ENCODE measurements at regions not wholly inside any gene's neighbourhood (a gene's known extent, or its start where the extent isn't known, plus 50 kb on each side); places are given as distances from the start of the nearest gene placed in this dataset.

DNA sequence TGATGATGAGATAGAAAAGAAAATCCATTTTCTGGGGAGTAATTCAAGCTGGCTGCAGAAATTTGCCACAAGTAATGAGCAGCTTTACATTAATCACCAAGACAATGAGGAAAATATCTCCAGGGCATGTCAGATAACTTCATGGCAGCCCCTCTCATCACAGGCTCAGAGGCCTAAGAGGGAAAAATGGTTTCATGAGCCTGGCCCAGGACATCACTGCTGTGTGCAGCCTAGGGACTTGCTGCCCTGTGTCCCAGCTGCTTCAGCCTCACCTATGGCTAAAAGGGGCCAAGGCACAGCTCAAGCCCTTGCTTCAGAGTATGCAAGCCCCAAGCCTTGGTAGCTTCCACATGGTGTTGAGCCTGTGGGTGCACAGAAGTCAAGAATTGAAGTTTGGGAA, 161.7 kb downstream of the OPA1 start:
- no peak for DNase-seq (ENCODE audit: low spot score)

DNA sequence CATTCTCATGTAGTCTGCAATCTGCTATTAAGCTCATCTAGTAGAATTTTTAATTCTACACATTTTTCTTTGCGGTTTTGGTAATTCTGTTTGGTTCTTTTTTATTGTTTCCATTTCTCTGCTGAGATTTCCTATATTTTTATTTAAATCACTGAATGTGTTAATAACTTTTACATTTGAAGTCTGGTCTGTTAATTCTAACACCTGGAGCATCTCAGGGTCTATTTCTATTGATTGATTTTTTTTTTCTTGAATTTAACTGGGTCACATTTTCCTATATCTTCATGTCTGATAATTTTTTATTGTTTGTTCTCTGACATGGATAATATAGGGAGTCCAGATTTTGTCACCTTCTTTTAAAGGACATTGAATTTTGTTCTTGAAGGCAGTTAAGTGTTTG, 163.5 kb downstream of the OPA1 start:
- no peak for DNase-seq (ENCODE audit: low spot score)

DNA sequence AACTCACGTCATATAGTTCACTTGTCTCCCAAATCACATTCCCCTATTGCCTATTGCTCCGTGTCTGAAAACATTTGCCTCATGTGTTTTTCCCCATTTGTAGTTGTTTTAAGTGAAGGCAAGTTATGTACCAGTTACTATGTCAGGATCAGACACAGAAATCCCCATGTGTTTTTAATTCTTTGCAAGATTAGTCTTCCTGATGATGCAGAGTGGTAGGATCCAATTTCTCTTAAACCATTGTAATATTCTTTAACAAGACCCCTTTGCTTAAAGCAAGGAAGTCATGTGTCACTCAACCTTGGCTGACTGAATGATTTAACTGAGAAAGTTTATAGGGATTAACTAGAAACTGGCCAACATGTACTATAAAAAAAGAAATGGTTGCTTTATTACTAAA, 164.4 kb downstream of the OPA1 start:
- no peak for DNase-seq (ENCODE audit: low spot score)

DNA sequence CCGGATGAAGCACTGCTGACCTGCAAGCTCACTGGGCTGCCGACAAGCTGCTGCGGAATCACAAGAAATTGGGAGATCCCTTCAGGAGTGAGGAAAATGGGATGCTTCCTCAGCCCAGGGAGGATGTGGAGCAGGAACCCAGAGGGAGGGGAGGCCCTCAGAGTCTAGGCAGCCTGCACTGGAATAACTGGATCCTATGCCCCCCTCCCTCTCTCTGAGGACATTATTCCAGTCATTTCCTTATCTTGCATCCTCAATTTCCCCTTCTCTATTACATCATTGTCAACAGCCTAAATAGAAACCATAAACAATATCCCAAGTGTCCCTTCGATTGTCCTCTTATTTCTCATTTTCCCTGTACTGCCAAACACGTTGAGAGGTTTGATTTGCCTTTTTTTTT, 169.0 kb downstream of the OPA1 start:
- peak; percentile 30 for DNase-seq (ENCODE audit: low spot score)

DNA sequence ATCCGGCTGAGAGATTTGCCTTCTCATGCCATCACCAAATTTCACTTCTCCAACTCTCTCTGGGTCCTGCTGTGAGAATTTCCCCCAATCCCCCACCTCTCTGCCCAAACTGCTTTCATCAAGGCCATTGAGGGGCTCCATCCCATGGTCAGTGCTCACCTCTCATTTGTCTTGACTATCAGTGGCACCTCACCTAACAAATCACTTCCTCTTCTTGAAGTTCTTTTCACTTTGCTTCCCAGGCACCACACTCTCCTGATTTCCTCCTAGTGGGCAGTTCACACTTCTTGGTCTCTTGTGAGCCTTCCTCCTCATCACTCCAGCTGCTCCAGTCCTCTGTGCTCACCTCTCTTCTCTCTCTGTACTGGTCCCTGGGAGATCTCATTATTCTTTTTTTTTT, 169.6 kb downstream of the OPA1 start:
- no peak for DNase-seq (ENCODE audit: low spot score)

DNA sequence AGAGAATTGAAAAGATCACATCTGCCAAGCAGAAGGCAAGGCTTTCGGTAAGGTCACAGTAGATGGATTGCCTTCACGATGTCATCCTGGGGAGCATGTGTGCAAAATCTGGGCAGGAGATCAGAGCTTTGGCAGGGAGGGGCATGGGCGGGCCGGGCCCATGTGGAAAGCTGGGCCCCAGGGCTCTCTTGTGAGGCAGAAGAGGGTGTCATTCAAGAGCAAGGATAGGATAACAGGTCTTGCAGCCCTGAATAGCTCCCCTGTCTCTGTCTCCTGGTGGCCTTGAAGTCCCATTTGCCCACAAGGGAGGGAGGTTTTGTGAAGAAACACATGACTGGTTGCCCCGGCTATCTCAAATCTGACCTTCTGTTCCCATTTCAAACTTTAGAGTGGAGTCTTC, 172.0 kb downstream of the OPA1 start:
- no peak for DNase-seq (ENCODE audit: low spot score)

DNA sequence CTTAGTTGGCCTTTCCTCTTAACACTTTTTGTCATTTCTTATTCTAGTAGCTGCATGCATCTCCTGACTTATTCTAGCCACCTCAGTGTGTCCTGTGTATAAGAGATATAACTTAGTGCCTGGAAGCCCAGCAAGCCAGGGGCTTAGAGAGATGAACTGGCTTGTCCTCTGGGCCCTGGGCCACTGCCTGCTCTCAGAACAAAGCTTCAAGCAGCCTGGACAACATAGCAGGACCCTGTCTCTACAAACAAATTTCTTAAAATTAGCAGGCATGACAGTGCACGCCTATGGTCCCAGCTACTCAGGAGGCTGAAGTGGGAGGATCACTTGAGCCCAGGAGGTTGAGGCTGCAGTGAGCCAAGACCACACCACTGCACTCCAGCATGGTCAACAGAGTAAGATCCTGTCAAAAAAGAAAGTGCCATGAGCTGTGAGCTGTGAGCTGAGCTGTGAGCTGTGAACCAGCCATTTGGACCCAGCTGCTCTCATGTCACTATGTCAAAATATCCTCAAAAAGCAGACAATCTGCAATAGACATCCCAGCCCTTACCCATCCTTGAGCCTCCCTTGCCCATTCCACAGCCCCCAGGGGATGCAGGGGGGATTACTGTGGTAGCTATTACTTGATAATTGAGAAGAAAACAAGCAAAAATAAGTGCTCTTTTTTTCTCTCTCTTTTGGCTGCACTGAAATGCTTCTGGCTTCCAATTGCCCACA, 174.5 kb downstream of the OPA1 start:
- DNase-seq (ENCODE audit: low spot score): no peak

DNA sequence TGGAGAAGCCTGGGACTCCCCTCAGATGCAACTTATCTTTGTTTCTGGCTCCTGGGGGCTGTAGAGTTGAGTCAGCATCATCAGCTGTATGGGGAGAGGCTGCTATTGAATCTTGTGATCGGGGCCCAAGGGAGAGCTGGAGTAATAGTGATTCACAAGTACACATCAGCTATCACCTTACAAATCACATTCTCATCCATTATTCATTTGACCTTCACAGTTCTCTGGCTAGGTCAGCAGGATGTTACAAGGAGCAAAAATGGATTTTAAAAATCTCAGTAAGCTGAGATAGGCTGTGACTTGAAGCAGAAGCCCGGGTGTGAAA, 175.0 kb downstream of the OPA1 start:
- DNase-seq (ENCODE audit: low spot score): no peak

DNA sequence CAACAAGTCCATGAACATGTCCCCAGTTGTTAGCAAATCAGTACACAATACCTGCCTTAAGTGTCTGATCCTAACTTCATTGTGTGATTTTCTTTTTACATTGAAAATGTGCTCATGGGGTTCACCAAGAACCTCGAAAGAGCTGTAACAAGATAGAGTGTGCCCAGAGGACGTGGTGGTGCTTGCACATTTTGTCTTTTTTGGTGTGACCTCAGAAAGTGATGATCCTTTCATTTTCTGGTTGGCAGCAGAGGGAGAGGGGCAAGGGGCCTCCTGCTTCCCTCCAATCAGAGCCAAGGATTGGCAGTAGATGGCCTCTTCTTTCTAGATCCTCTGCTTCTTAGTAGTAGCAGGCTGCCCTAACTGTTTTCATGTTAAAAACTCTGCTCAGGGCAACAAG, 176.4 kb downstream of the OPA1 start:
- DNase-seq (ENCODE audit: low spot score): no peak

DNA sequence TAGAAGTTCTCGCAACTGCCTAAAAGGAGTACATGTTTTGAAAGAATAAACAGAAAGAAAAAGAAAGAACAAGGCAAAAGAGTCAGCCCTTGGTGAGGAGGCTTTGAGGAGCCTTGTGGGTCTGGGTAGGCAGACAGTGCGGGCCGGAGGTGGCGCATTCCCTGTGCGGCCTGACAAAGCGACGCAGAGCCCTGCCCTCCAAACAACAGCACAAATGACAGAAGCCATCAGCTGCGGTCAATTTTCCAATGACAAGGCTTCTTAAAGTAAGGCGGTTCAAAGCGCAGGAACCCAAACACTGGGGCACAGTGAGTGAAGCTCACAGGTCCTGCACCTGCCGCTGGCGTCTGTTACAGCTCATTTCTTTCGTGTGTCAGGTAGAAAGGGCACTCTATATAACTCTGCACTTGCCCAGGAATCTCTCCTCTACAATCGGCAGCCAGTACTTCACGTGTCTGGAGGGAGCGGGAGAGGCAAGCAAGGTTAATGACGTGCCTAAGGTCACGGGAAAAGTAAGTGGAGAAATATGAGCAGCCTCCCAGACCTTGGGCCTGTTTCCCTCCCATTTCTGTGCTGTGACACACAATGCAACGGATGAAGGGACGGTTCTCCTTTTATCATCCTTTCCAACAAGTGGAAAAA, 178.1 kb downstream of the OPA1 start:
- no peak for DNase-seq (ENCODE audit: low spot score)

DNA sequence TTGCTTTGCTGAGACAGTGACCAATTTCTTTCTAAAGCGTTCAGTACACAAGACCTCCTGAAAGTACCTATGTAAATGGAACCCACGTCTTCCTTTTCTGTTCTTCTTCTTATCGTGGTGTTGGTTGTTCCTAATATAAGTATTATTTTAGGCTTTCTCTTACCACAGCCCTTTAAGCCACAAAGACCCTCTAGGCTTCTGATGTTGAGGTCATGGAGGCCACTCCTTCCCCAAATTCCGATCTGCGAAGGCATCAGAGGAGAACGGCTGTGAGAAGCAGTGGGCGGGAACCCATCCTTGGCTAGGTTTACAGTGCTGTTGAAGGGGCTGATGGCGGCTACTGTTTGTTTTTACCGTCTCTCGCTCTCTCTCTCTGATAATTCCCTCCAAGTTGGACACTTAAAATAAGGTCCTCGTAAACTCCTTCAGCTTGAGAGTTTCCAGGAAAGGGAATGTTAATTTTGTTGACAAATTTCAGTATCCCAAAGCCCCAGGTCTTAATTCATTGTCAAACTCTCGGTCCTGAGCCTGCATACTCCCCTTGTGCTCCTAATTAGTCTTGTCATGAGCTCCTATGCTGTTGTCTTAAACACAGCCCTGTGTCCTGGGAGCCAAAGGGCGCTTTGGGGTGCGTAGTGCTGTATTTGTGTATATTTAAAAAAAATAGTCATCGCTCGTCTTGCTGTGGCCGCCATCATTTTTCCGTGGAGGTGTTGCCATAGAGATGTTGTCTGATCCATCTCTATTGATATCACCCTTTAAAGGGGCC, 178.8 kb downstream of the OPA1 start:
- no peak for DNase-seq (ENCODE audit: low spot score)

DNA sequence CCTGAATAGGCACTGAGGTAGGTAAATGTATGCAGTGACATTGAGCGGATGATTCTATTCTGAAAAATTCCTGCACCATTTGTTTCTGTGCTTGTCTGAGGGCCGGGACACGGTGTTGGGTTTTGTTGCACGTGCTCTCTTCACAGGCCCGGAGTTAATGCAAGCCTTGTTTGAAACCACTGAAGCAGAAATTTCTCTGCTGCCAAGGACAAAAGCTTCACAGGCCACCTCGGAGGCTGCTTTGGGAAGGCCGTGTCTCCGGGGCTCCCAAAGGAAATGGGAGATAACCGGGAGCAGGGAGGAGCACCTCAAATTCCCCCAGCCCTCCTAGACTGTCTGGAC, 179.4 kb downstream of the OPA1 start:
- DNase-seq (ENCODE audit: low spot score): no peak

DNA sequence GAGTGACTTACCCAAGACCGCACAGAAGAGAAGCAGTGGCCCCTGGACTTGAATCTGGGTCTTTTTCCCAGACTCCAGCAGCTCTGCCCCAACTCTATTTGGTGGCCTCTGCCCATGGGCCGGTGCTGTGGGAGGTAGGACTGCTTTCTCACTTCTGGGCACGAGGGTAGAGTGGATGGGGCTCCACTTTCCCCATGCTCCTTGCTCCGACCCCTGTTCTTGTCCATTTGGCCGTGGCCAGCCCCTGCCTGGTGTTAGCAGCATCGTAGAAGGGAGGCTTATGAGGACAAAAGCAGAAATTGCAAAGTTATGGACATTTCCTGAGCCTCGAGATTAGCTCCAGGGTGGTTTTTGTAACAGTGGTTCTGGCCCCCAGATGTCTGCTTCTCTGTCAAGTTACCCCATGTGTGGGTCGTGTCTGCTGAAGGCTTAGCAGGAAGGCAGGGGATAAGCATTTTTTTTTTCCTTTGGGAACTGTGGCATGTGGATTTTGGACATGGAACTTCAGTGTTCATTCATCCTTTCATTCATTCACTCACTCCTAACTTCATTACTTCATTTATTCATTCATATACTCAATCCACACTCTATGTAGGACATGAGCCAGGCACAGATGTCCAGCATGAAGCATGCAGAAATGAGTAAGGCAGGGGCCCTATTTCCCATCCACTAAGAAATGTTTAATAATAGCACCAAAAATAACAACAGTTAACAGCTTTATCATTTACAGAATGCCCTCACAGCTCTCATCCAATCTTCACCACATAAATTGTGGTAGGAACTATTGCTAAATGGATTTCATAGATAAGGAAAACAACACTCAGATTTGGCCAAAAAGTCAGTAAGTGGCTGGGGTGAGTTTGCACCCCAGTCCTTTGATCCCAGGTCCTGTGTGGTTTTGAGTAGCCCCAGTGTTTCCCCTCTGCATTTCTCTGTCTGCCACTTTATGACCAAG, 180.5 kb downstream of the OPA1 start:
- no peak for DNase-seq (ENCODE audit: low spot score)

DNA sequence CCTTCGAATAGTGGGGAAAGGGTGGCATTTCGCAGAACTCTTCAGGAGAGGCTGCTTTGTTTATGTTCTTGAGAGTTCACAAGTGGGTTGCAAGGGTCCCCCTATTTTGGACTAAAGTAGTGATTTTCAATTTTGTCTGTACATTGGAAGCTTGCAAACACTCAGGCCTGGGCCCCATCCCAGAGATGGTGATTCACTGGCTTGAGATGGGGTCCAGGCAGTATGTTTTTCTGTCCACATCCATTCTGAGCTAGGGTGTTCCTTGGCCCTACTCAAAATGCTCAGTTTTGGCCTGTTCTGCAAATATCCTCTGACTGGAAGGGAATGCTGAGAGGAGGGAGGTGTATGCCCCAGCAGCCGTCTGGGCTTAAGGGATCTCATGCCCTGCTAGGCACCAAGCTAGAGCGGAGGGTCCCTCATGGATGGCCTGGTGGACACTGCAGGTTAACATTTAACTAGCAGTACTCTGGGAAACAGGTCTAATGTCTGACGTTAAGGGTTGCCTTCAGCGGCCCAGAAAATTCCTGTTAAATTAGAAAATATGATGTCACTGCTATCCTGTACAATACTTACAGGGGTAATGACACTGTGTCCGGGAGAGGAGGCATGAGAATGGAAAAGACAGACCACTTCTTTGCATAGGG, 181.4 kb downstream of the OPA1 start:
- DNase-seq (ENCODE audit: low spot score): no peak

DNA sequence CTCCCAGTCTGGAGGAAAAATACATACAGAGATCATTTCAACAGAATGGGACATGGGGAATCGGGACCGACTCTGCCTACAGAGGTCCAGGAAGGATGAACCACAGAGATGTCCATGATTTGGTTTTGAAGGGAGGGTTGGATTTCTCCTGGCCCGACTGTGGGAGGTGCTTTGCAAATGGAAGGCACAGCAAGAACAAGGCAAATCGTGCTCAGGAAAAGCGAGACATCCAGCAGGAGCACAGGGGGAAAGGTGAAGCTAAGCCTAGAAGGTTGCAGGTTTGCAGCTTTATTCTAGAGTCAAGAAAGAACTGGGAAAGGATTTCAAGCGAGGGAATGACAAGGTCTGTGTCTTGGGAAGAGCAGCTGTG, 181.9 kb downstream of the OPA1 start:
- no peak for DNase-seq (ENCODE audit: low spot score)

DNA sequence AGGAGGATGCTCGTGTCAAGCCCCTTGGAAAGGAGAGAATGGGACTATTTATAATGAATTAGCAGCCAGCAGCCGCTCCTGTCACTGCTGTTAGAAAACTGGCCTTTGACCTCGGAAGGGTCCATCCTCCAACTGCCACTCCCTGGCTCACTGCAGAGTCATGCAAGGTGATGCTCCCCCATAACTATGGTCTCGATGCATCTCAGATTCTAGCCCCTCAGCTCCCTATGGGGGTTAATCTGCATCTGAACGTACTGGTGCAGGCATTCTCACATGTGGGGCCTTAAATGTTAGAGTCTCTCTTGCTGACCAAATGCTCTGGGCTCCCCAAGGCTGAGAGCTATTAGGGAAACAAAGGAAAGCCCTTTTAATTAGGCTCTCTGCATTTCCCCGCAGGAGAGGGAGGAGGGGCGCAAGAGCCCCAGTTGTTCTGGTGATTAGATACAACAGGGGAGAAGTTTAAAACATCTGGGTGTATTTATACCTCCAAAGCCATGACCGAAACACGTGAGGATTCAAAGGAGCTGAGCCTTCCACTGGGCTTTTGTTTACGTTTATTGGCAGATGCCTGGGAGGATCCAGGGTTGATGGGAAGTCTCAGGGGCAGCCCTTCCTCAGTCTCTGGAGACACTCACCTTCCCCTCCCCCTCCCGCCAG, 182.5 kb downstream of the OPA1 start:
- no peak for DNase-seq (ENCODE audit: low spot score)

DNA sequence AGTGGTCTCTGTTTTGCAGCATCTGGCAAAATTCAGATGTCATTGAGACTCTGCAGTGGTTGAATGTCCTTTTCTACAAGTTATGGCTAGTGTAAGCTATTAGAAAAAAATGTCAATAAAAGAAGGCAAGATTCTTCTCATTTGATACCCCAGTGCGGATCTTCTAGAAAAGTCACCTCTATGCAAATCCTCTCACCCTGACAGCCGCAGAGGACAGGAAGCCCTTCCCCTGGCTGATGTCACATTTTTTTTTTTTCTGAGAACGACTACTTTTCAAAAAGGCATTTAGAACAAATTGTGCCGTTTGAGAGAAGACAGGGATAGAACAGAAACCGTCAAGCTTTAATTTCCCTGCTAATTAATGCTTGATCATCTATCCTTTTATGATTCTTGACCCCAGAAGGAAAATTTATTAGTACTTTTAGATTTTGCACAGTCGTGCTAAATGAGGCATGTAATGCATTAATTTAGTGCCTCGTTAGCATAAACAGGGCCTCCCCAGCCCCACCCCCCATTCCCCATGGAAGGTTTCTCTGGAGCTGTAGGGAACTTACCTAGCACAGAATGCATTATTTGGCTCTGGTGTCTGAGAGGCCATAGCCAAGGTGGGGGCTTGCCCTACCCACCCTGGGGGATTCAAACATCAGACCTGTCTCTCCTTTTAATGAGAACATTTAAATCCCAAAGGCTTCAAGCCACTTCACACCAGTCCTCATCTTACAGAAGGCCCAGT, 183.8 kb downstream of the OPA1 start:
- DNase-seq (ENCODE audit: low spot score): no peak

DNA sequence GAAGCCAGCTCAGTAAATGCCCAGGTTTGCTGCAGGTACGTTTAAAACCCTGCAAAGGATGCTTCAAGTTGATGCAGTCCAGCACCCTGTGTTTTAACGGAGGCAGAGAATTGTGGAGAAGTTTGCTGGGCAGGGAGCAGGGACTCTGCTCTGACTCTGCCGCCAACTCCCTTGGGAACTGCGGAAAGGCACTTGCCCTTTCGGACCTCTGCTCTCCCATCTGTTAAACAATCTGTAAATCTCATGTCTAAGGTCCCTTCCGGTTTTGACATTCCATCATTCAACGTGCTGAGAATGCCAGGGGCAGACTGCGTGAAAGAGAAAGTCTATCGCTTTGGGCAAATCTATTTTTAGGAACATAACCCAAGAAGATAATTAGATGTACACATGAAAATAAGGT, 184.5 kb downstream of the OPA1 start:
- DNase-seq (ENCODE audit: low spot score): no peak

DNA sequence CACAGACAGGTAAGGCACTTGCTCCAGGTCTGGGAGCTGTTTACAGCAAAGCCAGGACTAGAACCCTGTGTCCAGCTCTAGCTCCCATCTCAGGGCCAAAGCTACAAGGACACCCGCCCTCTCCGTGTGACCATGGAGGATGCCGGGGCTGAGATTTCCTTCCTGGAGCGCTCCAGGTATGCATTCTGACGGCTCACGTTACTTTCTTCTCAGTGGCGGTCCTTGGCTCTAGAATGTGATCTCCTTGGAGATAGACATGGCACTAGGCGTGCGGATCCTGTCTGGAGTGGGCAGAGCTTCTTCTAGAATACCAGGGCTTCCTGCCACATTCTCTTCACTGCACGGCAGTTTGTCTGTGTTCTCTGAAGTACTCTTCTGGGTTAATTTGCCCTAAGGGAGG, 185.7 kb downstream of the OPA1 start:
- no peak for DNase-seq (ENCODE audit: low spot score)

DNA sequence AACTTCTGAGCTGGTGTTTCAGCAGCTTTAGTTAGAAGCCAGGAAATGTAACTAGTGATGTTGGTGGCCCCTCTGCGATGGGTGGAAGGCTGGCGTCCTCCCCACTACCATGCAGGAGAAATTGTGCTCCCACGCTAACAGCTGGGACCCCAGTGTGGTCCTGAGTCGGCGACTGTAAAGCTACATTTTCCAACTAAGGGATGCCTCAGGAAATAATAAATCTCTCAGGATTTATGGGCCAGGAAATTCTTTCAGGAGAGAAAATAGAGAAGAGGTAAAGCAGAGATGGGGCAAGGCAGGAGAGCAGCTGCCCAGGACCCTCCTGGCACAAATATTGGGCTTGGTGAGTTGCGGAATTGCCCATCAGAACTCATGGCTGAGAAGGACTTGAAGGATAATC, 186.9 kb downstream of the OPA1 start:
- no peak for DNase-seq (ENCODE audit: low spot score)

DNA sequence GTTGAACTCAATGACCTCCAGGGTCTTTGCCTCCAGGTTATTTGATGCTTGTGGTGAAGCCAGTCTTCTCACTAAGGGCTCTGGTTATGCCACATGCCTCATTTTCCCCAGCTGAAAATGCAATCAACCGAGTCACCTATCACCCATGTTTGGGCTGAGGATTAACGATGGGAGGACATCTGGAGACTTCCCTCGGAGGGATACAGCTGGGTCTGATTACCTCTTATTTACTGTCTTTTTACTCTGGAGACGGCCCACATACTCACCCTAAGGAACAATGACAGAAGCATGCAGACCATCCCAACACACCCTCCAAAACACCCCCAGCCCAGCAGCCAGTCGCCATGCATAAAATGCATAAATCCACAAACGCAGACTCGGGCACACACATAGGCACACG, 187.4 kb downstream of the OPA1 start:
- no peak for DNase-seq (ENCODE audit: low spot score)
